CD1c-positive myeloid dendritic cell (primary cell): ENCODE measurements at regions not wholly inside any gene's neighbourhood (a gene's known extent, or its start where the extent isn't known, plus 50 kb on each side); places are given as distances from the start of the nearest gene placed in this dataset.

Source experiments
- DNase-seq: peaks from one replicate; pipeline ENCODE4 v3.0.0-alpha.2; 2016; ENCODE audit errors: extremely low spot score

GRCh38 chr1:219523411-219523810 is 89.5 kb downstream of the ZC3H11B start:
- DNase-seq, result no peak

GRCh38 chr1:219521325-219521724 is 91.6 kb downstream of the ZC3H11B start:
- DNase-seq, result no peak

- DNase-seq, result no peak
These were observed 92.7 kb downstream of the ZC3H11B start for GRCh38 chr1:219520241-219520640.

- DNase-seq, result no peak
These were observed 94.0 kb downstream of the ZC3H11B start for GRCh38 chr1:219518907-219519248.

GRCh38 chr1:219518168-219518906 is 94.6 kb downstream of the ZC3H11B start:
- no peak for DNase-seq

- DNase-seq, result no peak
These were observed 95.9 kb downstream of the ZC3H11B start for GRCh38 chr1:219517031-219517430.

- DNase-seq, result no peak
These were observed 98.2 kb downstream of the ZC3H11B start for GRCh38 chr1:219514728-219515127.

GRCh38 chr1:219507437-219507836 is 105.5 kb downstream of the ZC3H11B start:
- DNase-seq, result no peak

GRCh38 chr1:219506936-219507335 is 106.0 kb downstream of the ZC3H11B start:
- no peak for DNase-seq

GRCh38 chr1:219506473-219506899 is 106.4 kb downstream of the ZC3H11B start:
- no peak for DNase-seq

GRCh38 chr1:219505886-219506285 is 107.0 kb downstream of the ZC3H11B start:
- DNase-seq, result peak; percentile 20

- no peak for DNase-seq
These were observed 109.3 kb downstream of the ZC3H11B start for GRCh38 chr1:219503604-219504003.

- no peak for DNase-seq
These were observed 112.5 kb downstream of the ZC3H11B start for GRCh38 chr1:219500327-219500897.

- DNase-seq, result no peak
These were observed 114.2 kb downstream of the ZC3H11B start for GRCh38 chr1:219498666-219499065.

GRCh38 chr1:219495737-219496408 is 117.0 kb downstream of the ZC3H11B start:
- no peak for DNase-seq

- no peak for DNase-seq
These were observed 120.2 kb downstream of the ZC3H11B start for GRCh38 chr1:219492717-219493116.

GRCh38 chr1:219490566-219490965 is 122.3 kb downstream of the ZC3H11B start:
- peak; percentile 32 for DNase-seq

- DNase-seq, result no peak
These were observed 123.3 kb downstream of the ZC3H11B start for GRCh38 chr1:219489636-219490035.

GRCh38 chr1:219488275-219488674 is 124.6 kb downstream of the ZC3H11B start:
- DNase-seq, result no peak

- DNase-seq, result no peak
These were observed 129.4 kb downstream of the ZC3H11B start for GRCh38 chr1:219483530-219483929.

GRCh38 chr1:219480011-219480410 is 132.9 kb downstream of the ZC3H11B start:
- DNase-seq, result no peak

- no peak for DNase-seq
These were observed 134.1 kb downstream of the ZC3H11B start for GRCh38 chr1:219478811-219479210.

GRCh38 chr1:219477861-219478260 is 135.0 kb downstream of the ZC3H11B start:
- no peak for DNase-seq
